Tibial artery (tissue), 4 donors: ENCODE measurements at regions not wholly inside any gene's neighbourhood (a gene's known extent, or its start where the extent isn't known, plus 50 kb on each side); places are given as distances from the start of the nearest gene placed in this dataset.
"Not testable (repeated sequence)": the region's sequence is repeated elsewhere in the genome, so short reads cannot be mapped to it uniquely, and the experiment has no call there.

ENCODE experiments used
- DNase-seq, 2 donors: peaks; one replicate each; pipeline ENCODE4 v3.0.0-alpha.2; 2019
- H3K27ac ChIP-seq, 2 donors: fragments of 200-600 bp; sonication (generic) in 1 of 2; 1 replicate in 1 of 2; 2 replicates in 1 of 2; pipeline ENCODE4 v1.5.1; 2018 to 2019; ENCODE audit warnings: mild to moderate bottlenecking in 1 of 2
- H3K27me3 ChIP-seq, 2 donors: fragments of 200-600 bp; sonication (generic) in 1 of 2; one replicate each; pipeline versions ENCODE4 v1.5.1 to v1.6.0; 2016 to 2019
- H3K36me3 ChIP-seq, 3 donors: fragments of 200-600 bp; sonication (generic) in 2 of 3; one replicate each; pipeline ENCODE4 v1.5.1; 2016 to 2019; ENCODE audit warnings: mild to moderate bottlenecking in 2 of 3
- H3K4me1 ChIP-seq, 4 donors: fragments of 200-600 bp; sonication (generic) in 2 of 4; 1 replicate in 3 of 4; 2 replicates in 1 of 4; pipeline ENCODE4 v1.5.1; 2016 to 2019
- H3K4me3 ChIP-seq, 2 donors: fragments of 200-600 bp; sonication (generic) in 1 of 2; 1 replicate in 1 of 2; 2 replicates in 1 of 2; pipeline ENCODE4 v1.5.1; 2018 to 2019; ENCODE audit warnings: mild to moderate bottlenecking in 2 of 2
- H3K9me3 ChIP-seq, 3 donors: fragments of 200-600 bp; sonication (generic) in 1 of 3; one replicate each; pipeline ENCODE4 v1.5.1; 2016 to 2019
- intact Hi-C: fragments of 100-400 bp; cut with DNase I; formaldehyde crosslinking; loops from one replicate; pipeline ENCODE4 v1.15.0; 2023; ENCODE audit warnings: low total_unique reads
- TF ChIP-seq, protein P1 (sequence below), 2 experiments: fragments of 200-600 bp in 1 of 2; fragments of 450-650 bp in 1 of 2; IDR thresholded peaks; one replicate each; pipeline ENCODE4 v1.5.1; 2017 to 2019; ENCODE audit warnings: antibody characterized with exemption in 2 of 2, mild to moderate bottlenecking in 1 of 2, moderate library complexity in 1 of 2

GRCh38 chr16:58807276-58807675, 73.2 kb upstream of the GOT2 start:
- TF ChIP-seq, protein P1, sequence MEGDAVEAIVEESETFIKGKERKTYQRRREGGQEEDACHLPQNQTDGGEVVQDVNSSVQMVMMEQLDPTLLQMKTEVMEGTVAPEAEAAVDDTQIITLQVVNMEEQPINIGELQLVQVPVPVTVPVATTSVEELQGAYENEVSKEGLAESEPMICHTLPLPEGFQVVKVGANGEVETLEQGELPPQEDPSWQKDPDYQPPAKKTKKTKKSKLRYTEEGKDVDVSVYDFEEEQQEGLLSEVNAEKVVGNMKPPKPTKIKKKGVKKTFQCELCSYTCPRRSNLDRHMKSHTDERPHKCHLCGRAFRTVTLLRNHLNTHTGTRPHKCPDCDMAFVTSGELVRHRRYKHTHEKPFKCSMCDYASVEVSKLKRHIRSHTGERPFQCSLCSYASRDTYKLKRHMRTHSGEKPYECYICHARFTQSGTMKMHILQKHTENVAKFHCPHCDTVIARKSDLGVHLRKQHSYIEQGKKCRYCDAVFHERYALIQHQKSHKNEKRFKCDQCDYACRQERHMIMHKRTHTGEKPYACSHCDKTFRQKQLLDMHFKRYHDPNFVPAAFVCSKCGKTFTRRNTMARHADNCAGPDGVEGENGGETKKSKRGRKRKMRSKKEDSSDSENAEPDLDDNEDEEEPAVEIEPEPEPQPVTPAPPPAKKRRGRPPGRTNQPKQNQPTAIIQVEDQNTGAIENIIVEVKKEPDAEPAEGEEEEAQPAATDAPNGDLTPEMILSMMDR (IDR thresholded peaks at IDR 0.05): no peak
- H3K27me3 ChIP-seq: no peaks in the 10 kb centered on the region
- H3K27ac ChIP-seq: no peak overlapping the region
- no peaks in the 10 kb centered on the region for H3K36me3 ChIP-seq
- intact Hi-C loops: no loop called here
- no peaks in the 10 kb centered on the region for H3K4me1 ChIP-seq
- no peak overlapping the region for H3K4me3 ChIP-seq
- no peak for DNase-seq
- peaks cover 0 to 6% (median 0%) of the 10 kb centered on the region in 3 donors for H3K9me3 ChIP-seq

GRCh38 chr16:58801838-58802237, 67.7 kb upstream of the GOT2 start:
- no peaks in the 10 kb centered on the region for H3K36me3 ChIP-seq
- H3K4me1 ChIP-seq: no peaks in the 10 kb centered on the region
- H3K9me3 ChIP-seq: peaks cover 0 to 6% (median 0%) of the 10 kb centered on the region in 3 donors
- TF ChIP-seq, protein P1 (IDR thresholded peaks at IDR 0.05): no peak
- intact Hi-C loops: no loop called here
- no peak overlapping the region for H3K27ac ChIP-seq
- no peak for DNase-seq
- no peaks in the 10 kb centered on the region for H3K27me3 ChIP-seq
- no peak overlapping the region for H3K4me3 ChIP-seq

- Histone ChIP-seq H3K9me3 (no peaks in the 10 kb centered on the region), H3K4me1 (no peaks in the 10 kb centered on the region), H3K4me3 (no peak overlapping the region), H3K27me3 (no peaks in the 10 kb centered on the region), H3K27ac (no peak overlapping the region), H3K36me3 (no peaks in the 10 kb centered on the region)
- TF ChIP-seq, protein P1 (IDR thresholded peaks at IDR 0.05): no peak
- DNase-seq: no peak
- intact Hi-C loops: no loop called here
Measured at GRCh38 chr16:58797137-58797801, 63.2 kb upstream of the GOT2 start.

GRCh38 chr16:58793366-58793765, 59.2 kb upstream of the GOT2 start:
- H3K36me3 ChIP-seq: no peaks in the 10 kb centered on the region
- no peaks in the 10 kb centered on the region for H3K27me3 ChIP-seq
- intact Hi-C loops: no loop called here
- TF ChIP-seq, protein P1 (IDR thresholded peaks at IDR 0.05): no peak
- H3K9me3 ChIP-seq: no peaks in the 10 kb centered on the region
- no peak overlapping the region for H3K27ac ChIP-seq
- no peak overlapping the region for H3K4me3 ChIP-seq
- no peak for DNase-seq
- H3K4me1 ChIP-seq: no peaks in the 10 kb centered on the region

DNA sequence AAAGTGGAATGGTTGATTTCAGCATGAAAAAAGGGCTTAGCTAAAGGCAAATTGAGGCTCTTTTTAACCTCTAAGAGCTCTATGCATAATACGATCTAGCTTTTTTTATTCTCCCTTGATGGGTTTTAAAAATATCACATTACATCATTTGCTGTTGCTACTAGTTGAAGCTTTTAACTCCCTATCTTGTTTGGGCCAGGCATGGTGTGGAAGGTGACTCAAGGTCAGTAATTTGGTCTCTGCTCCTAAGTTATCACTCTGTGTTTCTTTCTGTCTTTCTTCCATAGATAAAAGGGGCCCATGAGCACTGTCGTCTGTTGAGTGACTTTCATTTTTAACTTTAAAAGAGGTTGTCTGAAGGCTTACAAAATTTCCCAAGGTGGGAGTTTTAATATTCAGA, 58.1 kb upstream of the GOT2 start:
- H3K4me1 ChIP-seq: no peaks in the 10 kb centered on the region
- TF ChIP-seq, protein P1 (IDR thresholded peaks at IDR 0.05): no peak
- H3K27me3 ChIP-seq: no peaks in the 10 kb centered on the region
- H3K27ac ChIP-seq: no peak overlapping the region
- H3K36me3 ChIP-seq: no peaks in the 10 kb centered on the region
- H3K4me3 ChIP-seq: no peak overlapping the region
- H3K9me3 ChIP-seq: no peaks in the 10 kb centered on the region
- intact Hi-C loops: no loop called here
- no peak for DNase-seq

DNA sequence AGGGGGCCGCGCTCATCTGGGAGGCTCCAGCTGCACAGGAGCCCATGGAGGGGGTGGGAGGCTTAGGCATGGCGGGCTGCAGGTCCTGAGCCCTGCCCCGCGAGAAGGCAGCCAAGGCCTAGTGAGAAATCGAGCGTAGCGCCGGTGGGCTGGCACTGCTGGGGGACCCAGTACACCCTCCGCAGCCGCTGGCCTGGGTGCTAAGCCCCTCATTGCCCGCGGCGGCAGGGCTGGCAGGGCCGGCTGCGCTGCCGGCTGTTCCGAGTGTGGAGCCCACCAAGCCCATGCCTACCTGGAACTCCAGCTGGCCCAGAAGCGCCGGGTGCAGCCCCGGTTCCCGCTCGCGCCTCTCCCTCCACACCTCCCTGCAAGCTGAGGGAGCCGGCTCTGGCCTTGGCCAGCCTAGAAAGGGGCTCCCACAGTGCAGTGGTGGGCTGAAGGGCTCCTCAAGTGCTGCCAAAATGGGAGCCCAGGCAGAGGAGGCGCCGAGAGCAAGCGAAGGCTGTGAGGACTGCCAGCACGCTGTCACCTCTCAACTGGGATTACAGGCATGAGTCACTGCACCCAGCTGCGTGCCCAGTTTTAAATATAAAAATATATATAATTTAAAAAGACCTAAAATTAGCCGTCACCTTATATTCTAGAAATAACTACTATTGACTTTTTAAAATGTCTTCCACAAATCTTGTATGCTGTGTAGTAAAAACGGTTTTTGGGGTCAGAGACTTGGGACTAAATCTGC, 56.9 kb upstream of the GOT2 start:
- H3K4me1 ChIP-seq, intact Hi-C loops, H3K36me3 ChIP-seq, H3K4me3 ChIP-seq, H3K27ac ChIP-seq, DNase-seq, H3K27me3 ChIP-seq, H3K9me3 ChIP-seq: not testable (repeated sequence)
